Hepatic stellate cell (primary cell): ENCODE measurements at regions not wholly inside any gene's neighbourhood (a gene's known extent, or its start where the extent isn't known, plus 50 kb on each side); places are given as distances from the start of the nearest gene placed in this dataset.
A peak's percentile ranks its signal among the peaks of the same experiment; 100 is the strongest.
"Not testable (repeated sequence)": the region's sequence is repeated elsewhere in the genome, so short reads cannot be mapped to it uniquely, and the experiment has no call there.

Source experiments
- DNase-seq: peaks from one replicate; pipeline ENCODE4 v3.0.0; 2011; ENCODE audit warnings: low spot score

DNA sequence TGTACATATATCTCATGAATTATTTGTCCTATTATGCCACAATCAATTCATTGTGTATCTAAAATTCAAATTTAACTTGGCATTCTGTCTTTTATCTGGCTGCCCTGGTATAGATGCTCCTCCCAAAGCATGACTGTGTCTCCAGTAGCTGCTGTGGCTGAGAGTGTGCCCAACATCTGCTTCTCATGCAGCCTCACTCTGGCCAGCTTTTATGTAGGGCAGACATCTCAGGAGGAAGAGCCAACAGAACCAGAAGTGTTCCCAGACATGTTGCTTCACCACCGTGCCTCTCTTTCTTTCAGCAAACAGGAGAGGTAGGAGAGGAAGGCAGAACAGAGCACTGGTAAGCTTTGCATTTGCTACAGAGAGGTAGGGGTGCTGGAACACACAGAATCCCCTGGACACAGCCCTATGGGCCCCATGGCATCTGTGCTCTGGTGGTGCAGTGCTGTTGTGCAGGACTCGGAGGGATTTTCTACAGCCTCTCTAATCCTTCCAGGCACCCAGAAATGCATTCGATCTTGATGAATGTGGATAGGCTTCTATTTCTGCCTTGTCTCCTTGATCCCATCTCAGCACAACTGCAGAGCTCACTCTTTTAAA lies 637.1 kb downstream of the UTRN start:
- no peak for DNase-seq

DNA sequence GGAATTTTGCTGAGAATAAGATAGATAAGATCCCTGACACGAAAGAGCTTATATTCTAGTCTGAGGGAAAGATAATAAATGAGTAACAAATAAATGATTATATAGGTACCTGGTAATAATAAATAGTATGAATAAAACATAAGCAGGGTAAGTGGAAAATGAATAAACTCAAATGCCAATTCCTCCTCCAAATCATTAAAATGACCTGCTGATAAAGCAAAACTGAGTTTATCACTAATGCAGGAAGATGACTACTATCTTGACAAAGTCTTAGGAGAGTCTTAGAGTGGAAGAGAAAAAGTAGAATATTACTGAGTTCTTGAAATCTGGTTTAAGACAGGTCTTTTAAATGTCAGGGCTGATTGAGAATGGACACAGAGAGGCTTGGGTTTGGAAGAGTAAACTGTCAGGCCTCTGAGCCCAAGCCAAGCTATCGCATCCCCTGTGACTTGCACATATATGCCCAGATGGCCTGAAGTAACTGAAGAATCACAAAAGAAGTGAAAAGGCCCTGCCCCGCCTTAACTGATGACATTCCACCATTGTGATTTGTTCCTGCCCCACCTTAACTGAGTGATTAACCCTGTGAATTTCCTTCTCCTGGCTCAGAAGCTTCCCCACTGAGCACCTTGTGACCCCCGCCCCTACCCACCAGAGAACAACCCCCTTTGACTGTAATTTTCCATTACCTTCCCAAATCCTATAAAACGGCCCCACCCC lies 637.8 kb downstream of the UTRN start:
- not testable (repeated sequence) for DNase-seq

- not testable (repeated sequence) for DNase-seq
These were observed 638.3 kb downstream of the UTRN start for GRCh38 chr6:144923491-144923787.

- DNase-seq, result no peak
These were observed 643.7 kb downstream of the UTRN start for GRCh38 chr6:144928847-144929246.

- DNase-seq, result no peak
These were observed 644.1 kb downstream of the UTRN start for GRCh38 chr6:144929262-144929661.

DNA sequence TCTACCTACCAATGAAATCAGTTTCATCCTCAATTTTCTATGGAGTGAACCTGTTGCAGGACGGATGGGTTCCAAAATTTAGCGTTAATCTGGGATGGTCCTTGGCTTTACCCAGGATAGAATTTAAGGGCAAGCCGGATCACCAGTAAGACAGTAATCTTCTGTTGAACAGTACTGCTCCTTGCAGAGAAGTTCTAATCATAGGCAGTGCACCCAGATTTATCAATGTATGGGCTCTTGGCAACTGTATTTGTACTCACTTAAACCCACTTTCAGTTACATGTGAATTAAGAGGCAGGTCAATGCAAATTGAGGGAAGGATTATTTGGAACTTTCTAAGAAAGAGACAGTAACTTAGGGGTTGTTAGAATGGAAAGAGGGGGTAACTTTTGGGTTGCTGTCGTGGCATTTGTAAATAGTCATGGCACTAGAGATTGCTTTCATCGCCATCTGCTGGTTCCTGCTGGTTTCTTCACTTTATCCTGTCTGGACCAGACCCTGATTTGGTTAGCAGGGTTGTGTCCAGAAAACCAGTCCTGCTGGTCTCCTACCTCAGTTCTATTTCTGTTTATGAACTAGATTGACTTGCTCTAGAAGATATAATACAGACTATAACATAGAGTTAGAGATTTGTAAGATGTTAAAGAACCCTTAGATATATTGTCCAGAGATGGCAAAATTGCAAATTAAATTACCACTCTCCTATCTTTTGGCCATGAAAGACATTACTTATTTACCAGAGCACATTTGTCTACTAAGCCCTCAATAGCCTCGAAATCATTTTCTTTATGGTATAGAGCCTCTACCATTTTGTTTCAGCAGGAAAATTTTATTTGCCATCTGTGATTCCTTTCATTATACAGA lies 646.3 kb downstream of the UTRN start:
- peak; percentile 19 for DNase-seq

DNA sequence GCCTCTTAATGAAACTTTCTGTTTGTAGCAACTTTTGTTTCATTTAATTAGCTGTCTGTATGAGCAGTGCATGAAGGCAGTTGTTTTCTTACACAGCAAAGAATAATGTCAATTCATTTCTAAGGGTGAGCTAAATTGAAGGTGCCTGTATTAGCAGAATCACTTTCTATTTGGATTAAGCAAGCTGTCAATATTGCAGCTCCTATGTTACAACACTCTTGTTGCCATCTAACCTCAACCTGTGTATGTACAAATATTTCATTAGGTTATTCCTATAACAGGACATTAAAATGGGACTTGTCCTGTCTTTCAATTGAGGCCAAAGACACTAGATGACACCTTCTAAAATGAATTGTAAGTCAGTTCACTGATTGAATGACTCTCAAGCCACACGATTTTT lies 647.5 kb downstream of the UTRN start:
- DNase-seq, result no peak

- DNase-seq, result no peak
These were observed 650.0 kb downstream of the UTRN start for GRCh38 chr6:144935181-144935580.

DNA sequence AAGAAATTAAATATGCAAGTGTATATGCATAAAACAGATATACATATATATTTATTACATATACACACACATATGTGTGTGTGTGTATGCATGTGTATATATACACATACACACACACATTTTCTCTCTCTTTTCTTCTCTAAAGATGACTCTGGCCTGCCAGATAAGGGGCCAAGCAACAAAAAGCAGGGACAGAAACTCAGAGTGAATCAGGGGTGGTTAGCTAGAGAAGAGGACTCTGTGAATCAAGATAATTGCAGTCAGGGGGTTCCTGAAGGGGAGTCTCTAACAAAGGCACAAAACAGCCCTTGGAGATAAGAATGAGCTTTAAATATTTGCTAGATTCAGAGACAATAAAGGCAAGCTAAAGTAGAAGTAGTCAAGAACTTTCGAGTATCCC lies 650.5 kb downstream of the UTRN start:
- DNase-seq, result no peak

GRCh38 chr6:144936764-144937163 lies 651.6 kb downstream of the UTRN start:
- no peak for DNase-seq

DNA sequence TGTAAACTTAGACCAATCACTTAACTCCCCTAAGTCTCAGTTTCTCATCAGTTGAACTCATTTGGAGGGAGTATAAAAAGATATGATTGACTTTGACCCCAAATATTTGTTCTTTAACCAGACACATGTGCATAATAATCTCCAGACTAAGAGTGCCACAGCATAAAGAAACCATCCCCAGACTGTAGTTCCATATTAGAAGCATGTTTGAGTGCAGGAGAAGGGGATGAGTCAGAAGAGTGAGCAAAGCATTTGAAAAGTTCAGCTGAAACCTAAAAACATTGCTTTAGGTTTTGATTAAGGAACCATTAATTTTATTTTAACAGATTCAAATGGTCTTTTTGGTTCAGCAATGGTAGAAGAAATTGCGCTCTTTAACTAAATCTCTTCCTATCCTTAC lies 654.8 kb downstream of the UTRN start:
- peak; percentile 3 for DNase-seq

GRCh38 chr6:144944106-144944505 lies 659.0 kb downstream of the UTRN start:
- DNase-seq, result no peak

- DNase-seq, result no peak
These were observed 662.4 kb downstream of the UTRN start for GRCh38 chr6:144947398-144947976.

DNA sequence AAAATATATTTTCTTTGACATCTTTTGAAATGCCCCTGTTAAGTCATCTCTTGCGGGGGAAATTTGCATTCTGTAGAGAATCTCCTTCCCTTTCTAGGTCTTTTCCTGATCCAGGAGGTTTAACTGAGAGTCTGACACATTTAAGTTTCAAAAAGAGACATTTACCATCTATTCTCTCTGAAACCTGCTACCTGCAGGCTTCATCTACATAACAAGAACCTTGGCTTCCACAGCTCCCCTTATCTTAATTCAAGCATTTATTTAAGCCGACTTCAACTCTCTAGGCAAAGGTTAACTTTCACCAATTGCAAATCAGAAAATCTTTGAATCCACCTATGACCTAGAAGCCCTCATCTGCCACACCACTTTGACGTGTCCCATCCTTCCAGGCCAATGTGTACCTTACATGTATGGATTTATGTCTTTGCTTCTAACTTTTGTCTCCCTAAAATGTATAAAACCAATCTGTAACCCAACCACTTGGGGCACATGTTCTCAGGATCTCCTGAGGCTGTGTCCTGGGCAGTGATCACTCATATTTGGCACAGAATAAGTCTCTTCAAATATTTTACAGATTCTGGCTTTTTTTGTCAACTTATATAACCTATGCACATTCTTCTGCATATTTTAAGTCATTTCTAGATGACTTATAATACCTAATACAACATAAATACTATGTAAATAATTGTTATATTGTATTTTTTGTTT lies 666.7 kb downstream of the UTRN start:
- no peak for DNase-seq

- DNase-seq, result no peak
These were observed 667.5 kb downstream of the UTRN start for GRCh38 chr6:144952456-144953240.

DNA sequence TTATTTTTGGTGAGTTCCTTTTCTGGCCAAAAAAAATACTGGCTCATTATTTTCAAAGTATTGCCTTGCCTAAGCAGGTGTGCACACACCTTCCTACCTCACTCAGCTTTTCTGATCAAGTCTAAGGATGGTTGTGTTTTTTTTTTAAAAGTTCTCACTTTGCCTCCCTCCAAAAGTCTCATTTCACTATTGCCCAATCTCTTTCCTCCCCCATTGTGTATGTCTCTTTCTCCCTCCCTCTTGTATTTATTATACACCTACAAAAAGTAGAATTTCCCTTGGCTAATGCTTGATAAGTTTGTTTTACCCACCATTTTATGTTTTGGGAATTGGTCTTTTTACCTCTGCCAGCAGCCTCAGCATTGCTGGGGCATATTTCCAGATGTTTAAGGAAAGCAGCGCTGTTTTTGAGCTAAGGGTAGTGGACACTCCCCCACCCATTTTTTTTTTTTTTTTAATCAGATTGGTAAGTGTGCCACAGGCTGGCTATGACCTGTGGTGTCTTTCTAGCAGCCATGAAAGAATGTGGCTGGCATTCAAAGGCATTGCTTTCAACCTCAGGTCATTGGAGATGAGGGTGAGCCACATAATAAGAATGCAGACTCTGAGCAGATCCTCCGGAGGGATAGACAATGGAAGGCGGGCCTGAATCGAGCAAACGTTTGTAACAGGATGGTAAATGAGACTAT lies 668.6 kb downstream of the UTRN start:
- peak; percentile 3 for DNase-seq

DNA sequence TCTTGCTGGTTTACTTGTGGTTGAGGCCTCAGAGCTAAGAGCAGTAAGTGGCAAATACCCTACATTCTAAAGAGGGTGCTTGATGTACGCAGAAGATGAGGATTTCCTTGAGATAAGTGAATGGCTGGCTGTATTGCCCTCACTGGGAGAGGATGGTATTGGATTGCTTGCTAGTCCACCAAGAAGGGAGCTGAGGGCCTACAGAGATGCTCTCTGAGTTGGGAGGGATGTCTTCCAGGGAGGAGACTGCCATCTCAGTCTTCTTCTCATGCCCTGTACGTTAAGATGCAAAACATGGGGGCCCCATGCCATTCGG lies 669.1 kb downstream of the UTRN start:
- DNase-seq, result no peak

- no peak for DNase-seq
These were observed 670.3 kb downstream of the UTRN start for GRCh38 chr6:144955392-144955791.

- DNase-seq, result no peak
These were observed 670.7 kb downstream of the UTRN start for GRCh38 chr6:144955859-144956258.

GRCh38 chr6:144956697-144957096 lies 671.6 kb downstream of the UTRN start:
- not testable (repeated sequence) for DNase-seq
